Activated naive CD4-positive, alpha-beta T cell treated with anti-CD3 and anti-CD28 coated beads, Interleukin-2, amount 10 ng/mL, durations not matched to agents 7 days and 5 days (primary cell): ENCODE measurements at regions not wholly inside any gene's neighbourhood (a gene's known extent, or its start where the extent isn't known, plus 50 kb on each side); places are given as distances from the start of the nearest gene placed in this dataset.

Experiments used
- CTCF ChIA-PET: fragments of 350-600 bp; sonication (Branson Sonifier 250); formaldehyde crosslinking; loops from one replicate; lab custom pipeline; 2021; ENCODE audit warnings: antibody characterized with exemption; lab: Charles Lee
- DNase-seq: peaks from one replicate; pipeline ENCODE4 v3.0.0-alpha.2; 2020
- H3K27ac Mint-ChIP-seq: one replicate; pipeline ENCODE4 v1.8.0; 2021; ENCODE audit warnings: mild to moderate bottlenecking, moderate library complexity, mixed read lengths
- H3K27me3 Mint-ChIP-seq: one replicate; pipeline ENCODE4 v1.8.0; 2021; ENCODE audit warnings: mild to moderate bottlenecking, mixed read lengths
- H3K36me3 Mint-ChIP-seq: one replicate; pipeline ENCODE4 v1.8.0; 2021; ENCODE audit warnings: mixed read lengths
- H3K4me1 Mint-ChIP-seq: one replicate; pipeline ENCODE4 v1.8.0; 2021; ENCODE audit warnings: mixed read lengths
- H3K4me3 Mint-ChIP-seq: one replicate; pipeline ENCODE4 v1.8.0; 2021; ENCODE audit warnings: mild to moderate bottlenecking, moderate library complexity, mixed read lengths
- H3K9me3 Mint-ChIP-seq: one replicate; pipeline ENCODE4 v1.8.0; 2021; ENCODE audit warnings: mixed read lengths

GRCh38 chr18:64645753-64646152 lies 496.9 kb upstream of the LINC00305 start:
- Mint-ChIP-seq H3K27ac (no peak overlapping the region), H3K4me1 (no peaks in the 10 kb centered on the region)

GRCh38 chr18:64639536-64639935 lies 490.6 kb upstream of the LINC00305 start:
- no peak for DNase-seq
- H3K9me3 Mint-ChIP-seq, result peaks cover 10% of the 10 kb centered on the region
- no peaks in the 10 kb centered on the region for H3K4me1 Mint-ChIP-seq
- H3K36me3 Mint-ChIP-seq, result no peaks in the 10 kb centered on the region
- H3K27me3 Mint-ChIP-seq, result no peaks in the 10 kb centered on the region
- H3K4me3 Mint-ChIP-seq, result no peak overlapping the region
- CTCF ChIA-PET, result interaction anchor here (0.5 kb wide), 1 partner anchor 30 kb away, joined by 5 read pairs; no protein-coding TSS in a partner anchor
- no peak overlapping the region for H3K27ac Mint-ChIP-seq

More at GRCh38 chr18:64645753-64646152, 496.9 kb upstream of the LINC00305 start:
- DNase-seq, result no peak
- CTCF ChIA-PET, result no interaction called here
- Mint-ChIP-seq H3K9me3 (peaks cover 4% of the 10 kb centered on the region), H3K4me3 (no peak overlapping the region), H3K36me3 (no peaks in the 10 kb centered on the region), H3K27me3 (no peaks in the 10 kb centered on the region)

GRCh38 chr18:64620971-64621560 lies 472.2 kb upstream of the LINC00305 start:
- H3K4me3 Mint-ChIP-seq, result no peak overlapping the region
- DNase-seq, result no peak
- no peaks in the 10 kb centered on the region for H3K36me3 Mint-ChIP-seq
- H3K27me3 Mint-ChIP-seq, result no peaks in the 10 kb centered on the region
- CTCF ChIA-PET, result no interaction called here
- H3K27ac Mint-ChIP-seq, result no peak overlapping the region
- H3K9me3 Mint-ChIP-seq, result peaks cover 17% of the 10 kb centered on the region
- H3K4me1 Mint-ChIP-seq, result no peaks in the 10 kb centered on the region

DNA sequence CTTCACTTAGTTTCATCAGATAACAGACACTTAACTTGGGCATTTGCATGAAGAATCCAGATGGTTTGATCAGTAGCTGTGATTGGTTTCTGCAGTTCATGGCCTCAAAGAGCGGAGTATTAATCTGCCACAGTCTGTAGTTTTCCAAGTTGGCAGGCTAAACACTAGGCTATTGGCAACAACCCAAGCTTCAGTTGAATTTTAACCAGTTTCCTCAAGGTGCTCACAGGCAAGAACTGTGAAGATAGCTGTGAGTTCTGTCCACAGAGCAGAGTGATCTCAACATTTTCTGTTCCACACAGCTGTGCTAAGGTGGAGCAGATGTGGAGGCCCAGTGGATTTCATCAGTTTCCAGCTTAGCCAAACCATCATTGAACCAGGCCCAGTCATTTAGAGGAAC lies 469.5 kb upstream of the LINC00305 start:
- Mint-ChIP-seq H3K27ac (no peak overlapping the region), H3K36me3 (no peaks in the 10 kb centered on the region), H3K4me1 (no peaks in the 10 kb centered on the region), H3K27me3 (no peaks in the 10 kb centered on the region), H3K4me3 (no peak overlapping the region), H3K9me3 (peaks cover 5% of the 10 kb centered on the region)
- DNase-seq, result no peak
- CTCF ChIA-PET, result no interaction called here

DNA sequence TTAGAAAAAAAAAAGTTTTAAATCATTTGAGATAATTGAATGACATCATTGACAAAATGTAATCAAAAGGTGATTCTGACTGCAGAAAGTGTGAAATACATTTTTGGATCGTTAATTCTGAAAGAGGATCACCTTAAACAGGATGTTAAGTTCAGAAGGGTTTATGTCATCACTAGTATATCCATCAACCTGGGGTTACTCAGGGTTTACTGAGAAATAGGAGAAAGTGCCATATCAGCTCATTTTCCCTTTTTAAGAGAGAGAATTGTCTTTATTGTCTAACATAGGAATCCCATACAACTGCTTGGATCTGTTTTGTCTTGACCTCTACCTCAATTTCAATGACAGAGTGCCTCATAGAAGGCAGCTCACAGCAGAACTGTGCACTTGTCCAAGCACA lies 466.1 kb upstream of the LINC00305 start:
- Mint-ChIP-seq H3K4me3 (no peak overlapping the region), H3K27ac (no peak overlapping the region)
- CTCF ChIA-PET, result no interaction called here

DNA sequence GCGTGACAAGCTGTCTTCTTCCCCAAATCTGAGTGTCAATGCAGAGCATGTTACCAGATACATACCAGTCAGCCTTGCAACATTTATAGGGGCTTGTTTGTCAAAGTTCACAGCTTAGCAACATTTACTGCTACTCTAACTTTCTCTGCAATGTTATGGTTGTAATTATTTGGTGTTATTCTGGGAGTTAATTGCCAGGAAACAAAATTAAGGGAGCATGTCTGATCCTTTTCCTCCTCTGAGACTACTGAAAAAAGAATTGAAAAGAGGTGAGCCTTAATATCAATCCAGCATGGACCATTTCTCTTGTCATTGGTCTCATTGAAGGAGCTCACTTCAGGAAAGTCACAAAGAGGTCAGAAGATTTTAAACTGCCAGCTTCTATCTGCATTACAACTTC lies 465.6 kb upstream of the LINC00305 start:
- no peak overlapping the region for H3K27ac Mint-ChIP-seq
- H3K4me3 Mint-ChIP-seq, result no peak overlapping the region
- H3K9me3 Mint-ChIP-seq, result peaks cover 3% of the 10 kb centered on the region
- no peak for DNase-seq
- no peaks in the 10 kb centered on the region for H3K27me3 Mint-ChIP-seq
- CTCF ChIA-PET, result no interaction called here
- no peaks in the 10 kb centered on the region for H3K36me3 Mint-ChIP-seq
- no peaks in the 10 kb centered on the region for H3K4me1 Mint-ChIP-seq

More for the DNA sequence above, 466.1 kb upstream of the LINC00305 start:
- Mint-ChIP-seq H3K27me3 (no peaks in the 10 kb centered on the region), H3K36me3 (no peaks in the 10 kb centered on the region), H3K9me3 (peaks cover 3% of the 10 kb centered on the region), H3K4me1 (no peaks in the 10 kb centered on the region)
- DNase-seq, result no peak

DNA sequence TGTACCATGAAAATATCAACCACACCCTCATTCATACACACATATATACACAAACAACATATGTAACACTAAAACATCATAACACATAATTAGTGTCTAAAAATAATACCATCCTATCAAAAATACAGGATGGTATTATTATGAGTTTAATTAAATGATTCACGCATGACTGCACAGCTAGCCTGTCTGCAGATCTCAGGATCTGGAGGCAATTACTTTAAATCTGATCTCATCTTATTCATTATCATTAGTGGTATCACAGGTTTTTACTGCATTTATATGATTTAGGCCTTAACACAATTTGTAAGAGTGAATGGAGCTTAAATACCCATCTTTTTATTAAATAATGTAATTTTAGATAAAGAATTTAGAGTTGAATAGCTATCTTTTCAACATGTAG lies 443.4 kb upstream of the LINC00305 start:
- Mint-ChIP-seq H3K27ac (no peak overlapping the region), H3K36me3 (no peaks in the 10 kb centered on the region), H3K9me3 (peaks cover 11% of the 10 kb centered on the region), H3K27me3 (no peaks in the 10 kb centered on the region), H3K4me3 (no peak overlapping the region), H3K4me1 (no peaks in the 10 kb centered on the region)
- no peak for DNase-seq
- CTCF ChIA-PET, result no interaction called here

- Mint-ChIP-seq H3K4me1 (no peaks in the 10 kb centered on the region), H3K9me3 (peaks cover 8% of the 10 kb centered on the region), H3K4me3 (no peak overlapping the region), H3K27ac (no peak overlapping the region), H3K27me3 (no peaks in the 10 kb centered on the region), H3K36me3 (no peaks in the 10 kb centered on the region)
- CTCF ChIA-PET, result no interaction called here
- DNase-seq, result no peak
Measured at GRCh38 chr18:64589000-64589399, 440.1 kb upstream of the LINC00305 start.

GRCh38 chr18:64566456-64566855 lies 417.6 kb upstream of the LINC00305 start:
- H3K27me3 Mint-ChIP-seq, result no peaks in the 10 kb centered on the region
- H3K9me3 Mint-ChIP-seq, result peaks cover 9% of the 10 kb centered on the region
- no peak for DNase-seq
- CTCF ChIA-PET, result no interaction called here
- no peak overlapping the region for H3K27ac Mint-ChIP-seq
- H3K4me1 Mint-ChIP-seq, result no peaks in the 10 kb centered on the region
- no peaks in the 10 kb centered on the region for H3K36me3 Mint-ChIP-seq
- H3K4me3 Mint-ChIP-seq, result no peak overlapping the region

DNA sequence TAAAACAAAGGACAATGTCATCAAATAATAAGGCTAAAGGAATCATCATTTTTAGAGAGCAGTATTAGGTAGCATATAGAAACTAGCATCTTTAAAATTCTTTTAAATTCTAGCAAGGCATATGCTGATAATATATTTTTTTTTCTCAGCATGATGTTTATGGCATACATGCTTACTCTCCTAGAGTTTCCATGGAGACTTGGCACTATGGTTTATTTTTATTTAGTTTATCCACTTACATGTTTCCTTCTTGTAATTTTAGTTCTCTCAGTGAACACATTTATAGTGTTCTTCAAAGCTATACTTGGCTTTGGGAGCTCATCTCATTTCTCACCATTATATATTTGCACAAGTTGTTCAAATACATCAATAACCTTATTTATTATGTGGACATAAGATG lies 413.8 kb upstream of the LINC00305 start:
- DNase-seq, result no peak
- Mint-ChIP-seq H3K27me3 (no peaks in the 10 kb centered on the region), H3K9me3 (peaks cover 14% of the 10 kb centered on the region), H3K36me3 (no peaks in the 10 kb centered on the region), H3K4me1 (no peaks in the 10 kb centered on the region), H3K27ac (no peak overlapping the region), H3K4me3 (no peak overlapping the region)
- CTCF ChIA-PET, result no interaction called here

DNA sequence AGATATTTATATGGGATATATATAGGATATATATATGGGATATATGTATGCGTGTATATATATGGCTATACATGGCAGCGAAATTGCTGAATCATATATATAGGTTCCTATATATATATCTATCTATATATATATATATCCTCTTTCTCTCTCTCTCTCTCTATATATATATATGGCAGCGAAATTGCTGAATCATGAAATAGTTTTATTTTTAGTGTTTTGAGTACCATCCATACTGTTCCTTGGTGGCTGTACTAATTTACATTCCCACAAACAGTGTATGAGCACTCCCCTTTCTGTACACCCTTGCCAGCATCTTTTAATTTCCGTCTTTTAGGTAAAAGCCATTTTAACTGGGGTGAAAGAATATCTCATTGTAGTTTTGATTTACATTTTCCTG lies 397.6 kb upstream of the LINC00305 start:
- CTCF ChIA-PET, result no interaction called here

DNA sequence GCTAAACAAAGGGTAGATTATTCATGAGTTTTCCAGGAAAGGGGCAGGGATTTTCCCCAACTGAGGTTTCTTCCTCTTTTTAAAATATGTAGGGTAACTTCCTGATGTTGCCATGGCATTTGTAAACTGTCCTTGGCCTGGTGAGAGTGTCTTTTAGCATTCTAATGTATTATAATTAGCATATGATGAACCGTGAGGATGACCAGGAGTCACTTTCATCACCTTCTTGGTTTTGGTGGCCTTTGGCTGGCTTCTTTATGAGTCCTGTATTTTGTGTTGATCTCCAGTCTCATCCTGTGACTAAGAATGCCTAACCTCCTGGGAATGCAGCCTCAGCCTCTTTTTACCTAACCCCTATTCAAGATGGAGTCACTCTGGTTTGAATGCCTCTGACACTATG lies 391.0 kb upstream of the LINC00305 start:
- Mint-ChIP-seq H3K4me3 (no peak overlapping the region), H3K9me3 (peaks cover 18% of the 10 kb centered on the region), H3K4me1 (no peaks in the 10 kb centered on the region), H3K27me3 (no peaks in the 10 kb centered on the region), H3K36me3 (no peaks in the 10 kb centered on the region), H3K27ac (no peak overlapping the region)
- CTCF ChIA-PET, result no interaction called here
- DNase-seq, result no peak

More for the DNA sequence above, 397.6 kb upstream of the LINC00305 start:
- no peak for DNase-seq
- no peak overlapping the region for H3K27ac Mint-ChIP-seq
- no peak overlapping the region for H3K4me3 Mint-ChIP-seq
- H3K4me1 Mint-ChIP-seq, result no peaks in the 10 kb centered on the region
- H3K27me3 Mint-ChIP-seq, result no peaks in the 10 kb centered on the region
- no peaks in the 10 kb centered on the region for H3K36me3 Mint-ChIP-seq
- peaks cover 6% of the 10 kb centered on the region for H3K9me3 Mint-ChIP-seq

DNA sequence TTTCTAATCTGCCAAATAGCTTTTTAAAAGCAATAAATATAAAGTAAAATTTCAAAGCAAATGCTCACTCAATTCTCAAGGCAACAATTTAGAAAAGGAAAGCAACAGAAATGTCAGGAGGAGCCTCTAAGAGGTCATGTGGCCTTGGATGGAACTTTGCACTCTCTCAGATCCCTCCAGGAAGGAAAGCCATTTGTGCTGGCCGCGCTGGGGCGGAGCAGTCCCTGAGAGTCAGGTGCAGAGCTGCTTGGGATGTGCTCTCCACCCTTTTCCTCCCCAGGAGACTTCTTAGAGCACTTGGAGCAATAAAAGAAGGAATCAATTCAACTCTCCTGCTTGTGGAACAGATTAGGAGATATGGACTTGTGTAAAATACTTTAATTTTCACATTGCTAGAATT lies 379.8 kb upstream of the LINC00305 start:
- DNase-seq, result no peak
- H3K27me3 Mint-ChIP-seq, result no peaks in the 10 kb centered on the region
- H3K27ac Mint-ChIP-seq, result no peak overlapping the region
- CTCF ChIA-PET, result no interaction called here
- no peaks in the 10 kb centered on the region for H3K4me1 Mint-ChIP-seq
- no peak overlapping the region for H3K4me3 Mint-ChIP-seq
- H3K9me3 Mint-ChIP-seq, result peaks cover 8% of the 10 kb centered on the region
- H3K36me3 Mint-ChIP-seq, result no peaks in the 10 kb centered on the region

DNA sequence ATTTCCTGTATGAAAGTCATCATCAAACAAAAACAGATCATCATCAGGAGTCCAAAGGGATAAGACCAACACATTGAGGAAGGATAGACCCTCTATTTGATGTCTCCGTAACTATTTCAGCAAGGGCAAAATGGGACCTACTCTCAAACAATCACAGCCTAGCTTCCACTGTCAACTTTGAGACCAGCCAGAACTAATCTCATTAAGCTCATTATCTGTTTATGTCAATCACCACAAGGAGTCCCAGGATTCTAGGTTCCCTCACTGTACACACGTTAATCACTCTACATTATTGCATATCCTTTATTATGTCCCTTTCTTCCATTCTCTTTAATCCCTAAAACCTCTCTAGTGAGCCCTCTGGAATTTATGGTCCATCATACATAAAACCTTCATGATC lies 370.3 kb upstream of the LINC00305 start:
- no peak overlapping the region for H3K4me3 Mint-ChIP-seq
- DNase-seq, result no peak
- CTCF ChIA-PET, result no interaction called here
- H3K4me1 Mint-ChIP-seq, result no peaks in the 10 kb centered on the region
- H3K9me3 Mint-ChIP-seq, result peaks cover 12% of the 10 kb centered on the region
- H3K27me3 Mint-ChIP-seq, result no peaks in the 10 kb centered on the region
- H3K36me3 Mint-ChIP-seq, result no peaks in the 10 kb centered on the region
- H3K27ac Mint-ChIP-seq, result no peak overlapping the region

GRCh38 chr18:64518191-64518590 lies 369.3 kb upstream of the LINC00305 start:
- Mint-ChIP-seq H3K4me3 (no peak overlapping the region), H3K9me3 (peaks cover 7% of the 10 kb centered on the region), H3K36me3 (no peaks in the 10 kb centered on the region), H3K4me1 (no peaks in the 10 kb centered on the region), H3K27ac (no peak overlapping the region), H3K27me3 (no peaks in the 10 kb centered on the region)
- no peak for DNase-seq
- CTCF ChIA-PET, result no interaction called here

GRCh38 chr18:64513401-64513800 lies 364.5 kb upstream of the LINC00305 start:
- CTCF ChIA-PET, result no interaction called here
- Mint-ChIP-seq H3K36me3 (no peaks in the 10 kb centered on the region), H3K27ac (no peak overlapping the region), H3K4me1 (no peaks in the 10 kb centered on the region), H3K27me3 (no peaks in the 10 kb centered on the region), H3K4me3 (no peak overlapping the region), H3K9me3 (peaks cover 2% of the 10 kb centered on the region)
- DNase-seq, result no peak
